ENCODE measurements at regions not wholly inside any gene's neighbourhood (a gene's known extent, or its start where the extent isn't known, plus 50 kb on each side); places are given as distances from the start of the nearest gene placed in this dataset.

GRCh38 chr11:87820011-87820410, 355.2 kb downstream of the RAB38 start:
- Mint-ChIP-seq H3K9me3 (ENCODE audit: unreplicated experiment) (no peaks in the 10 kb centered on the region), H3K36me3 (ENCODE audit: insufficient read depth, unreplicated experiment) (no peaks in the 10 kb centered on the region), H3K27ac (ENCODE audit: low read depth, unreplicated experiment) (no peak overlapping the region), H3K4me1 (ENCODE audit: insufficient read depth, unreplicated experiment) (no peaks in the 10 kb centered on the region), H3K27me3 (ENCODE audit: insufficient read depth, unreplicated experiment) (no peaks in the 10 kb centered on the region), H3K4me3 (ENCODE audit: unreplicated experiment) (no peak overlapping the region)
- intact Hi-C loops (cut with micrococcal nuclease) = no loop called here
- BruUV-seq (replicated peaks) = no TSS peak
- CTCF ChIA-PET = interaction anchor here (1.3 kb wide), 1 partner anchor 97 kb away, joined by 4 read pairs; no protein-coding TSS in a partner anchor
- no peak for DNase-seq (ENCODE audit: unreplicated experiment)
- POLR2A ChIA-PET = interaction anchor here (0.7 kb wide), 1 partner anchor 22 kb away, joined by 3 read pairs; no protein-coding TSS in a partner anchor
- TF ChIP-seq CTCF (IDR thresholded peaks at IDR 0.05; ENCODE audit: unreplicated experiment) = no peak

- Mint-ChIP-seq H3K27ac (ENCODE audit: low read depth, unreplicated experiment) (no peak overlapping the region), H3K27me3 (ENCODE audit: insufficient read depth, unreplicated experiment) (no peaks in the 10 kb centered on the region), H3K36me3 (ENCODE audit: insufficient read depth, unreplicated experiment) (no peaks in the 10 kb centered on the region), H3K4me1 (ENCODE audit: insufficient read depth, unreplicated experiment) (no peaks in the 10 kb centered on the region), H3K4me3 (ENCODE audit: unreplicated experiment) (no peak overlapping the region), H3K9me3 (ENCODE audit: unreplicated experiment) (no peaks in the 10 kb centered on the region)
- intact Hi-C loops (cut with micrococcal nuclease) = no loop called here
- ChIA-PET CTCF (interaction anchor here (0.6 to 1.1 kb wide), 2 partner anchors 20 to 96 kb away, joined by 3 read pairs; no protein-coding TSS in a partner anchor), POLR2A (no interaction called here)
- no TSS peak for BruUV-seq (replicated peaks)
- TF ChIP-seq CTCF (IDR thresholded peaks at IDR 0.05; ENCODE audit: unreplicated experiment) = no peak
- peak; percentile 1 for DNase-seq (ENCODE audit: unreplicated experiment)
These were observed 356.1 kb downstream of the RAB38 start for GRCh38 chr11:87819151-87819550.

DNA sequence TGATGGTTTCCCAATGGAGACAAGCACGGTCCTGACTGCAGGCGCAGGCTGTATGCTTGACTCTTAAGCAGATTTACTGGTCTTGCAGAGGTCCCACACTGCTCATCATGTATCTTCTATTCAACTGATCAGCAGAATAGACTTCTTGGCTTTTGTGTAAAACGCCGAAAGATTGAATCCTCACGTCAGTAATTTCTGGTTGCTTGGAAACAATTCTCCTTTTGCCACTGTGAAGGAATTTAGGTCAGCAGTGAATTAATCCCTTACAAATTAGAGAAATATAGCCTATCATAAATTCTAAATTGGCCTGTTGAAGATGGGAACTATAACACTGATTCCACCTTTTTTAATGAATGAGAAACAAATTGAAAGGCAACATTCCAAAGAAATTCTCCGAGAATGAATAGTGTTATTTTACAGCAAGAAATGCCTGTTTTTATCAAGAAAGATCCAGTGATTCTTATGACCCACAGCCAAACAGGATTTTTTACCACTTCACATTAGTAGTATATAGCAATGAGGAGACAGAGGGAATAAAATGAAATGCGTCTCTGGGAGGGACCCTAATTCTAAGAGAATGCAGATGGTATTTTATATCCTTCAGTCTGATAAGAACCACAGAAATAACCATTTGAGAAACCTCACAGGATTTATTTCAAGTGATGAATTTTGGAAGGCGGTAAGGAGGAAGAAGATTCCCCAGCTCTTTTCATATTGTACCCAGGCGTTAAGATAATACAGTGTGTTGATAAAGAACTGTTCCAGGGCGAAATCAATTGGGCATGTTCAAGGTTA, 362.5 kb downstream of the RAB38 start:
- Mint-ChIP-seq H3K36me3 (ENCODE audit: insufficient read depth, unreplicated experiment) (no peaks in the 10 kb centered on the region), H3K27ac (ENCODE audit: low read depth, unreplicated experiment) (no peak overlapping the region), H3K4me3 (ENCODE audit: unreplicated experiment) (no peak overlapping the region), H3K27me3 (ENCODE audit: insufficient read depth, unreplicated experiment) (no peaks in the 10 kb centered on the region), H3K9me3 (ENCODE audit: unreplicated experiment) (no peaks in the 10 kb centered on the region), H3K4me1 (ENCODE audit: insufficient read depth, unreplicated experiment) (no peaks in the 10 kb centered on the region)
- BruUV-seq (replicated peaks) = no TSS peak
- CTCF ChIA-PET = no interaction called here
- TF ChIP-seq CTCF (IDR thresholded peaks at IDR 0.05; ENCODE audit: unreplicated experiment) = no peak
- POLR2A ChIA-PET = no interaction called here
- no peak for DNase-seq (ENCODE audit: unreplicated experiment)
- intact Hi-C loops (cut with micrococcal nuclease) = no loop called here

DNA sequence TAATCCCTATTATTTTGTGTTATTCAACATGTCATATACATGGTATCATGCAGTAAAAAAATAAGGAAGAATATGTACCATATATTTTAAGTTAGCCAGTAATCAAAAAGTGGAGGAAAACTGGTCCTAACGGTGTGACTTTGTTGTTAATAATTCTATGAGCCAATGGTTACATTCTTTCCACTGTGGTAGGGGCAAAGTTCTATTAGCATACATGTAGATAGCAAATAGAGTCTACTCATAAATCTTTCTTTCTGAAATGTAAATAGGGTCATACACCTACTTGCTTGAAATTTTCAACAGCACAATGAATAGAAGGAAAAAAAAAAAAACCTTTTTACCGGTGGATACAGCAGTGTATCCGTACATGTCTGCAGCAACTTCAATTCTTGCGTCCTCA, 364.8 kb downstream of the RAB38 start:
- ChIA-PET POLR2A (no interaction called here), CTCF (no interaction called here)
- Mint-ChIP-seq H3K36me3 (ENCODE audit: insufficient read depth, unreplicated experiment) (no peaks in the 10 kb centered on the region), H3K4me1 (ENCODE audit: insufficient read depth, unreplicated experiment) (no peaks in the 10 kb centered on the region), H3K9me3 (ENCODE audit: unreplicated experiment) (no peaks in the 10 kb centered on the region), H3K4me3 (ENCODE audit: unreplicated experiment) (no peak overlapping the region), H3K27me3 (ENCODE audit: insufficient read depth, unreplicated experiment) (no peaks in the 10 kb centered on the region), H3K27ac (ENCODE audit: low read depth, unreplicated experiment) (no peak overlapping the region)
- intact Hi-C loops (cut with micrococcal nuclease) = no loop called here
- no TSS peak for BruUV-seq (replicated peaks)
- no peak for TF ChIP-seq CTCF (IDR thresholded peaks at IDR 0.05; ENCODE audit: unreplicated experiment)
- DNase-seq (ENCODE audit: unreplicated experiment) = no peak

Measured in MCF 10A (cell line).